HepG2 (cell line): ENCODE measurements at regions not wholly inside any gene's neighbourhood (a gene's known extent, or its start where the extent isn't known, plus 50 kb on each side); places are given as distances from the start of the nearest gene placed in this dataset.

ENCODE experiments used
- ATAC-seq: fragments of 200-7000 bp; cut with Tn5 transposase; 3 replicates; pipeline ENCODE4 v1.9.1; 2020; ENCODE audit warnings: mild to moderate bottlenecking, moderate library complexity
- BruUV-seq: library from RNA; stranded (reverse); fragments of 400-500 nt; replicated peaks from 2 replicates; lab custom pipeline; 2021; lab: Mats Ljungman, UMichigan
- CTCF ChIA-PET: fragments of 300-600 bp; formaldehyde crosslinking; extraction: SDS; loops from one replicate; lab custom pipeline; 2021; ENCODE audit warnings: low total read pairs, inconsistent platforms, low intra/inter-chr PET ratio; lab: Yijun Ruan, JAX
- POLR2A ChIA-PET: fragments of 350-600 bp; sonication (Branson Sonifier 250); formaldehyde crosslinking; loops from one replicate; lab custom pipeline; 2020; ENCODE audit warnings: antibody characterized with exemption, inconsistent platforms; lab: Yijun Ruan, JAX
- DNase-seq: peaks from one replicate; pipeline ENCODE4 v3.0.0-alpha.2; 2015; ENCODE audit warnings: low spot score
- FAIRE-seq: peaks from 3 replicates; lab custom pipeline; 2011; peaks lifted over from hg19 to GRCh38; lab: Jason Lieb, UNC
- H2AFZ ChIP-seq: one replicate; pipeline ENCODE4 v1.6.1; 2011; ENCODE audit warnings: low read length, inconsistent platforms
- H3K27ac ChIP-seq: fragments of 300-600 bp; 3 replicates; pipeline ENCODE4 v1.8.0; 2011; ENCODE audit warnings: mixed run types, mild to moderate bottlenecking, mixed read lengths, low read length, inconsistent platforms; ENCODE audit not compliant: insufficient read depth; ENCODE audit errors: extremely low read length
- H3K27me3 ChIP-seq, 2 experiments: fragments of 200-600 bp in 1 of 2; 2 replicates in 1 of 2; 3 replicates in 1 of 2; pipeline versions ENCODE4 v1.6.0 to v1.8.0; 2011; ENCODE audit warnings: low read length in 2 of 2, mild to moderate bottlenecking in 2 of 2, moderate library complexity in 2 of 2, inconsistent platforms in 1 of 2; ENCODE audit not compliant: insufficient read depth in 2 of 2, control insufficient read depth in 1 of 2
- H3K36me3 ChIP-seq, 2 experiments: fragments of 200-600 bp in 1 of 2; replicated peaks in 1 of 2; 2 replicates in 1 of 2; 3 replicates in 1 of 2; pipeline versions ENCODE4 v1.5.1 to v1.8.0; 2011; ENCODE audit warnings: low read length in 2 of 2, inconsistent platforms in 1 of 2; ENCODE audit not compliant: insufficient read depth in 2 of 2, control insufficient read depth in 1 of 2
- H3K4me1 ChIP-seq: 2 replicates; pipeline ENCODE4 v1.5.1; 2012; ENCODE audit warnings: low read length, inconsistent platforms; ENCODE audit not compliant: insufficient read depth
- H3K4me2 ChIP-seq: 2 replicates; pipeline ENCODE4 v1.6.0; 2011; ENCODE audit warnings: low read depth, low read length, inconsistent platforms
- H3K4me3 ChIP-seq, 3 experiments: fragments of 200-600 bp in 1 of 3; sonication (generic), shearing (Covaris generic) in 1 of 3; replicated peaks in 1 of 3; 2 replicates each; pipeline ENCODE4 v1.5.1; 2011 to 2016; ENCODE audit warnings: low read length in 3 of 3, inconsistent platforms in 2 of 3, low read depth in 2 of 3, mild to moderate bottlenecking in 2 of 3, control low read depth in 1 of 3, mixed read lengths in 1 of 3; ENCODE audit not compliant: insufficient read depth in 1 of 3
- H3K79me2 ChIP-seq: one replicate; pipeline ENCODE4 v1.6.1; 2011; ENCODE audit warnings: low read length, inconsistent platforms; ENCODE audit not compliant: insufficient read depth
- H3K9ac ChIP-seq: 2 replicates; pipeline ENCODE4 v1.6.0; 2011; ENCODE audit warnings: mild to moderate bottlenecking, low read depth, low read length, inconsistent platforms; ENCODE audit not compliant: insufficient read depth
- H3K9me3 ChIP-seq: 2 replicates; pipeline ENCODE4 v1.5.1; 2012; ENCODE audit warnings: mild to moderate bottlenecking, low read length
- H4K20me1 ChIP-seq: 2 replicates; pipeline ENCODE4 v1.6.0; 2011; ENCODE audit warnings: inconsistent platforms, mild to moderate bottlenecking, low read length, moderate library complexity; ENCODE audit not compliant: insufficient read depth
- NPAS2 ChIP-seq: sonication (generic); formaldehyde crosslinking; IDR thresholded peaks from 2 replicates; pipeline ENCODE4 v1.8.0; 2022; ENCODE audit warnings: mild to moderate bottlenecking, missing genetic modification reagents, borderline replicate concordance
- SPEN ChIP-seq: sonication (generic); formaldehyde crosslinking; IDR thresholded peaks from 2 replicates; pipeline ENCODE4 v1.5.1; 2020; ENCODE audit warnings: low read depth, mild to moderate bottlenecking, missing genetic modification reagents
- SRSF4 ChIP-seq: fragments of 200-400 bp; formaldehyde crosslinking; IDR thresholded peaks from one replicate; pipeline ENCODE4 v1.6.1; 2018; ENCODE audit warnings: mild to moderate bottlenecking, low read depth, low read length, moderate library complexity; ENCODE audit not compliant: poor library complexity, severe bottlenecking
- XRCC5 ChIP-seq: fragments of 200-400 bp; formaldehyde crosslinking; optimal IDR thresholded peaks from 2 replicates; pipeline ENCODE3; 2017; ENCODE audit warnings: mild to moderate bottlenecking, low read length
- YEATS4 ChIP-seq: sonication (generic); formaldehyde crosslinking; IDR thresholded peaks from 2 replicates; pipeline ENCODE4 v1.4.0; 2020; ENCODE audit warnings: missing genetic modification reagents, borderline replicate concordance
- ZNF383 ChIP-seq: sonication (generic); formaldehyde crosslinking; IDR thresholded peaks from 2 replicates; pipeline ENCODE4 v1.4.0; 2020; ENCODE audit warnings: missing genetic modification reagents, mild to moderate bottlenecking, borderline replicate concordance
- ZNF768 ChIP-seq: sonication (generic); formaldehyde crosslinking; IDR thresholded peaks from 2 replicates; pipeline ENCODE4 v1.4.0; 2020; ENCODE audit warnings: missing genetic modification reagents
- ZNF788 ChIP-seq: sonication (generic); formaldehyde crosslinking; IDR thresholded peaks from 2 replicates; pipeline ENCODE4 v1.5.0; 2020; ENCODE audit warnings: mild to moderate bottlenecking, missing genetic modification reagents, borderline replicate concordance
- WGBS: methylation state at CpG from one replicate; pipeline ENCODE4 v1.1.6; 2017; ENCODE audit warnings: low lambda C conversion rate; 5-methylcytosine and 5-hydroxymethylcytosine counted together
- in situ Hi-C: cut with HindIII; loops from 2 replicates; pipeline ENCODE4 v1.10.0; 2017; ENCODE audit warnings: low pct_unique_long_range_greater_than_20kb; ENCODE audit not compliant: extremely low pct_ligation_motif_present
- intact Hi-C: fragments of 100-400 bp; cut with micrococcal nuclease; formaldehyde crosslinking; loops from one replicate; pipeline ENCODE4 v1.10.0; 2022; ENCODE audit not compliant: unreplicated experiment
- TF ChIP-seq, protein P1 (sequence below): sonication (generic); formaldehyde crosslinking; IDR thresholded peaks from 2 replicates; pipeline ENCODE4 v1.4.0; 2020; ENCODE audit warnings: missing genetic modification reagents
- TF ChIP-seq, protein P2 (sequence below): sonication (generic); formaldehyde crosslinking; IDR thresholded peaks from 2 replicates; pipeline ENCODE4 v1.4.0; 2020; ENCODE audit warnings: mild to moderate bottlenecking, low read depth, missing genetic modification reagents
- TF ChIP-seq, protein P3 (sequence below): sonication (generic); formaldehyde crosslinking; IDR thresholded peaks from 2 replicates; pipeline ENCODE4 v1.4.0; 2020; ENCODE audit warnings: missing genetic modification reagents, borderline replicate concordance
- TF ChIP-seq, protein P4 (sequence below): IDR thresholded peaks from 2 replicates; pipeline ENCODE4 v1.6.1; 2016; ENCODE audit warnings: missing biosample characterization, missing genetic modification reagents, low read depth

DNA sequence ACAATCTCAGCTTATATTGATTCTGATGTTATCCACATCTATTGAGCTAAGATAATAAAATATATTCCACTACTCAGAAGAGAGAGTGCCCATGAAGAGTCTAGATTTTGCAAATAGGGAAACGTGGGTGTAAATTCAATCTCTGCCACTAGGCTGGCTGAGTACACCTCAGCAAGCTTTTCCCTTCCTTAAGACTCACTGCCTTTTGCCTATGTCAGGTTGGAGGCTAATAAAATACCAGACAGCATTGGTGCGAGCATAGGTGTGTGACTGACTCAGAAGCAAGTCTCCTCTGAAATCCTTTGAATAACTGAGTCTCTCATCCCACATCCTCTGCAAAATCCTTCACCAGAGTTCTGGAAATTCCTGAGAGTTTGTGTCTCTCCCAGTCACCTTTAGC, 405.4 kb upstream of the CPEB2 start (continued):
- TF ChIP-seq ZNF788 (CRISPR knock-in tag) = no peak

DNA sequence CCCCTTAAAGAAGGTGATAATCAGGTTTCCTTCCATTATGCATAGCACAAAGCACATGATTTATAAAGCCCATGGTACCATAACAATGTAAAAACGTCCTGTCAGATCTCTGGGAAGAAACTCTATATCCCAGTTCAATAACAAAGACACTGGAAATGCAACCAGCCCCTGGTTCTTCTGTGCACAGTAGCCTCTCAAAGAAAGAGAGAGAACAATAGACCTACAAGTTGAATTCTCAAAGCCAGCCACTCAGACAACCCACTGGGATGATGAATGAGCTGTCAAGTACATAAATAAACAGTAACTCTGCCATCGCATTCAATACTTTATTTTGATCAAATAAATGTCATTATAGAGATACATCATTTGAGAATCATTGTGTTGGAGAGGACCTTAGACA, 400.1 kb upstream of the CPEB2 start:
- no peak for ATAC-seq
- Histone ChIP-seq H3K27me3 (no peaks in the 10 kb centered on the region), H3K27ac (no peak overlapping the region), H3K4me2 (no peak overlapping the region), H3K9me3 (peaks cover 89% of the 10 kb centered on the region), H3K79me2 (no peaks in the 10 kb centered on the region), H2AFZ (no peak overlapping the region), H3K9ac (no peak overlapping the region), H3K36me3 (no peaks in the 10 kb centered on the region), H3K4me1 (no peaks in the 10 kb centered on the region), H4K20me1 (no peaks in the 10 kb centered on the region), H3K4me3 (no peak overlapping the region)
- BruUV-seq = no TSS peak
- no peak for DNase-seq
- 15% methylated on average over 2 of the region's 2 CpGs for WGBS
- no peak for FAIRE-seq
- ChIA-PET CTCF (no interaction called here), POLR2A (no interaction called here)
- intact Hi-C loops (no loop called here), in situ Hi-C loops (no loop called here)
- TF ChIP-seq, protein P1, sequence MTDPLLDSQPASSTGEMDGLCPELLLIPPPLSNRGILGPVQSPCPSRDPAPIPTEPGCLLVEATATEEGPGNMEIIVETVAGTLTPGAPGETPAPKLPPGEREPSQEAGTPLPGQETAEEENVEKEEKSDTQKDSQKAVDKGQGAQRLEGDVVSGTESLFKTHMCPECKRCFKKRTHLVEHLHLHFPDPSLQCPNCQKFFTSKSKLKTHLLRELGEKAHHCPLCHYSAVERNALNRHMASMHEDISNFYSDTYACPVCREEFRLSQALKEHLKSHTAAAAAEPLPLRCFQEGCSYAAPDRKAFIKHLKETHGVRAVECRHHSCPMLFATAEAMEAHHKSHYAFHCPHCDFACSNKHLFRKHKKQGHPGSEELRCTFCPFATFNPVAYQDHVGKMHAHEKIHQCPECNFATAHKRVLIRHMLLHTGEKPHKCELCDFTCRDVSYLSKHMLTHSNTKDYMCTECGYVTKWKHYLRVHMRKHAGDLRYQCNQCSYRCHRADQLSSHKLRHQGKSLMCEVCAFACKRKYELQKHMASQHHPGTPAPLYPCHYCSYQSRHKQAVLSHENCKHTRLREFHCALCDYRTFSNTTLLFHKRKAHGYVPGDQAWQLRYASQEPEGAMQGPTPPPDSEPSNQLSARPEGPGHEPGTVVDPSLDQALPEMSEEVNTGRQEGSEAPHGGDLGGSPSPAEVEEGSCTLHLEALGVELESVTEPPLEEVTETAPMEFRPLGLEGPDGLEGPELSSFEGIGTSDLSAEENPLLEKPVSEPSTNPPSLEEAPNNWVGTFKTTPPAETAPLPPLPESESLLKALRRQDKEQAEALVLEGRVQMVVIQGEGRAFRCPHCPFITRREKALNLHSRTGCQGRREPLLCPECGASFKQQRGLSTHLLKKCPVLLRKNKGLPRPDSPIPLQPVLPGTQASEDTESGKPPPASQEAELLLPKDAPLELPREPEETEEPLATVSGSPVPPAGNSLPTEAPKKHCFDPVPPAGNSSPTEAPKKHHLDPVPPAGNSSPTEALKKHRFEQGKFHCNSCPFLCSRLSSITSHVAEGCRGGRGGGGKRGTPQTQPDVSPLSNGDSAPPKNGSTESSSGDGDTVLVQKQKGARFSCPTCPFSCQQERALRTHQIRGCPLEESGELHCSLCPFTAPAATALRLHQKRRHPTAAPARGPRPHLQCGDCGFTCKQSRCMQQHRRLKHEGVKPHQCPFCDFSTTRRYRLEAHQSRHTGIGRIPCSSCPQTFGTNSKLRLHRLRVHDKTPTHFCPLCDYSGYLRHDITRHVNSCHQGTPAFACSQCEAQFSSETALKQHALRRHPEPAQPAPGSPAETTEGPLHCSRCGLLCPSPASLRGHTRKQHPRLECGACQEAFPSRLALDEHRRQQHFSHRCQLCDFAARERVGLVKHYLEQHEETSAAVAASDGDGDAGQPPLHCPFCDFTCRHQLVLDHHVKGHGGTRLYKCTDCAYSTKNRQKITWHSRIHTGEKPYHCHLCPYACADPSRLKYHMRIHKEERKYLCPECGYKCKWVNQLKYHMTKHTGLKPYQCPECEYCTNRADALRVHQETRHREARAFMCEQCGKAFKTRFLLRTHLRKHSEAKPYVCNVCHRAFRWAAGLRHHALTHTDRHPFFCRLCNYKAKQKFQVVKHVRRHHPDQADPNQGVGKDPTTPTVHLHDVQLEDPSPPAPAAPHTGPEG (CRISPR knock-in tag) = no peak
- TF ChIP-seq, protein P2, sequence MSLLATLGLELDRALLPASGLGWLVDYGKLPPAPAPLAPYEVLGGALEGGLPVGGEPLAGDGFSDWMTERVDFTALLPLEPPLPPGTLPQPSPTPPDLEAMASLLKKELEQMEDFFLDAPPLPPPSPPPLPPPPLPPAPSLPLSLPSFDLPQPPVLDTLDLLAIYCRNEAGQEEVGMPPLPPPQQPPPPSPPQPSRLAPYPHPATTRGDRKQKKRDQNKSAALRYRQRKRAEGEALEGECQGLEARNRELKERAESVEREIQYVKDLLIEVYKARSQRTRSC (CRISPR knock-in tag) = no peak
- TF ChIP-seq ZNF768 (CRISPR knock-in tag) (no peak), XRCC5 (no peak), SRSF4 (no peak), YEATS4 (CRISPR knock-in tag) (no peak), ZNF383 (CRISPR knock-in tag) (no peak), NPAS2 (CRISPR knock-in tag) (no peak), SPEN (CRISPR knock-in tag) (no peak), ZNF788 (CRISPR knock-in tag) (no peak)
- TF ChIP-seq, protein P3, sequence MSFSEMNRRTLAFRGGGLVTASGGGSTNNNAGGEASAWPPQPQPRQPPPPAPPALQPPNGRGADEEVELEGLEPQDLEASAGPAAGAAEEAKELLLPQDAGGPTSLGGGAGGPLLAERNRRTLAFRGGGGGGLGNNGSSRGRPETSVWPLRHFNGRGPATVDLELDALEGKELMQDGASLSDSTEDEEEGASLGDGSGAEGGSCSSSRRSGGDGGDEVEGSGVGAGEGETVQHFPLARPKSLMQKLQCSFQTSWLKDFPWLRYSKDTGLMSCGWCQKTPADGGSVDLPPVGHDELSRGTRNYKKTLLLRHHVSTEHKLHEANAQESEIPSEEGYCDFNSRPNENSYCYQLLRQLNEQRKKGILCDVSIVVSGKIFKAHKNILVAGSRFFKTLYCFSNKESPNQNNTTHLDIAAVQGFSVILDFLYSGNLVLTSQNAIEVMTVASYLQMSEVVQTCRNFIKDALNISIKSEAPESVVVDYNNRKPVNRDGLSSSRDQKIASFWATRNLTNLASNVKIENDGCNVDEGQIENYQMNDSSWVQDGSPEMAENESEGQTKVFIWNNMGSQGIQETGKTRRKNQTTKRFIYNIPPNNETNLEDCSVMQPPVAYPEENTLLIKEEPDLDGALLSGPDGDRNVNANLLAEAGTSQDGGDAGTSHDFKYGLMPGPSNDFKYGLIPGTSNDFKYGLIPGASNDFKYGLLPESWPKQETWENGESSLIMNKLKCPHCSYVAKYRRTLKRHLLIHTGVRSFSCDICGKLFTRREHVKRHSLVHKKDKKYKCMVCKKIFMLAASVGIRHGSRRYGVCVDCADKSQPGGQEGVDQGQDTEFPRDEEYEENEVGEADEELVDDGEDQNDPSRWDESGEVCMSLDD = no peak
- TF ChIP-seq, protein P4, sequence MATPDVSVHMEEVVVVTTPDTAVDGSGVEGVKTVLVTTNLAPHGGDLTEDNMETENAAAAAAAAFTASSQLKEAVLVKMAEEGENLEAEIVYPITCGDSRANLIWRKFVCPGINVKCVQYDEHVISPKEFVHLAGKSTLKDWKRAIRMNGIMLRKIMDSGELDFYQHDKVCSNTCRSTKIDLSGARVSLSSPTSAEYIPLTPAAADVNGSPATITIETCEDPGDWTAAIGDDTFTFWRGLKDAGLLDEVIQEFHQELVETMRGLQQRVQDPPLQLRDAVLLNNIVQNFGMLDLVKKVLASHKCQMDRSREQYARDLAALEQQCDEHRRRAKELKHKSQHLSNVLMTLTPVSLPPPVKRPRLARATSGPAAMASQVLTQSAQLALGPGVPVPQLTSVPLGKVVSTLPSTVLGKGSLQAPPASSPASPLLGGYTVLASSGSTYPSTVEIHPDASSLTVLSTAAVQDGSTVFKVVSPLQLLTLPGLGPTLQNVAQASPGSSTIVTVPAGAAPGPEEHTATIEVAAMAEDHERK = no peak
